ENCODE measurements at regions not wholly inside any gene's neighbourhood (a gene's known extent, or its start where the extent isn't known, plus 50 kb on each side); places are given as distances from the start of the nearest gene placed in this dataset.
"Not testable (repeated sequence)": the region's sequence is repeated elsewhere in the genome, so short reads cannot be mapped to it uniquely, and the experiment has no call there.

GRCh38 chr2:19627359-19627758, 268.9 kb upstream of the OSR1 start:
- ChIA-PET POLR2A (no interaction called here), CTCF (interaction anchor here (0.6 kb wide), 1 partner anchor 34 kb away, joined by 3 read pairs; no protein-coding TSS in a partner anchor)

GRCh38 chr2:19623488-19623887, 265.1 kb upstream of the OSR1 start:
- CTCF ChIA-PET, result no interaction called here
- POLR2A ChIA-PET, result no interaction called here

GRCh38 chr2:19617257-19617848, 258.9 kb upstream of the OSR1 start:
- POLR2A ChIA-PET, result no interaction called here
- CTCF ChIA-PET, result no interaction called here

- CTCF ChIA-PET, POLR2A ChIA-PET: not testable (repeated sequence)
Observed at GRCh38 chr2:19615402-19615801, 257.0 kb upstream of the OSR1 start.

- ChIA-PET CTCF (no interaction called here), POLR2A (no interaction called here)
Observed at GRCh38 chr2:19614066-19614465, 255.6 kb upstream of the OSR1 start.

GRCh38 chr2:19611491-19612332, 253.3 kb upstream of the OSR1 start:
- POLR2A ChIA-PET, result no interaction called here
- CTCF ChIA-PET, result no interaction called here

GRCh38 chr2:19609266-19609665, 250.8 kb upstream of the OSR1 start:
- ChIA-PET POLR2A (no interaction called here), CTCF (no interaction called here)

- ChIA-PET CTCF (no interaction called here), POLR2A (no interaction called here)
Observed at GRCh38 chr2:19607931-19608771, 249.7 kb upstream of the OSR1 start.

- ChIA-PET POLR2A (no interaction called here), CTCF (no interaction called here)
Observed at GRCh38 chr2:19607400-19607799, 249.0 kb upstream of the OSR1 start.

GRCh38 chr2:19600982-19601381, 242.6 kb upstream of the OSR1 start:
- CTCF ChIA-PET, result no interaction called here
- POLR2A ChIA-PET, result no interaction called here

- ChIA-PET POLR2A (no interaction called here), CTCF (no interaction called here)
Observed at GRCh38 chr2:19600506-19600905, 242.1 kb upstream of the OSR1 start.

- ChIA-PET POLR2A (no interaction called here), CTCF (no interaction called here)
Observed at GRCh38 chr2:19598971-19599370, 240.5 kb upstream of the OSR1 start.

- ChIA-PET CTCF (no interaction called here), POLR2A (no interaction called here)
Observed at GRCh38 chr2:19592197-19592596, 233.8 kb upstream of the OSR1 start.

GRCh38 chr2:19589791-19590190, 231.4 kb upstream of the OSR1 start:
- POLR2A ChIA-PET, result no interaction called here
- CTCF ChIA-PET, result no interaction called here

GRCh38 chr2:19580830-19581229, 222.4 kb upstream of the OSR1 start:
- ChIA-PET CTCF (no interaction called here), POLR2A (no interaction called here)

GRCh38 chr2:19580264-19580663, 221.8 kb upstream of the OSR1 start:
- POLR2A ChIA-PET, result no interaction called here
- CTCF ChIA-PET, result no interaction called here

- CTCF ChIA-PET, result no interaction called here
- POLR2A ChIA-PET, result no interaction called here
Observed at GRCh38 chr2:19579461-19579860, 221.0 kb upstream of the OSR1 start.

- ChIA-PET CTCF (no interaction called here), POLR2A (no interaction called here)
Observed at GRCh38 chr2:19577723-19578122, 219.3 kb upstream of the OSR1 start.

GRCh38 chr2:19576411-19576810, 218.0 kb upstream of the OSR1 start:
- POLR2A ChIA-PET, result no interaction called here
- CTCF ChIA-PET, result no interaction called here

GRCh38 chr2:19575641-19576040, 217.2 kb upstream of the OSR1 start:
- ChIA-PET POLR2A (no interaction called here), CTCF (no interaction called here)

- ChIA-PET CTCF (interaction anchor here (0.6 kb wide), 1 partner anchor 107 kb away, joined by 3 read pairs; no protein-coding TSS in a partner anchor), POLR2A (no interaction called here)
Observed at GRCh38 chr2:19574778-19575260, 216.4 kb upstream of the OSR1 start.

Measured in activated CD8-positive, alpha-beta memory T cell treated with anti-CD3 and anti-CD28 coated beads for 36 hours (primary cell).